Fibroblast of pulmonary artery (primary cell): ENCODE measurements at regions not wholly inside any gene's neighbourhood (a gene's known extent, or its start where the extent isn't known, plus 50 kb on each side); places are given as distances from the start of the nearest gene placed in this dataset.
"Not testable (repeated sequence)": the region's sequence is repeated elsewhere in the genome, so short reads cannot be mapped to it uniquely, and the experiment has no call there.

ENCODE experiments used
- DNase-seq: peaks from one replicate; pipeline ENCODE4 v3.0.0-alpha.2; 2010; ENCODE audit warnings: low read depth
- H3K4me3 ChIP-seq: replicated peaks from 2 replicates; pipeline ENCODE4 v1.5.1; 2011; ENCODE audit warnings: low read depth, mild to moderate bottlenecking, control low read depth, low read length, moderate library complexity
- CTCF ChIP-seq: IDR thresholded peaks from 2 replicates; pipeline ENCODE4 v1.5.1; 2011; ENCODE audit warnings: mild to moderate bottlenecking, control low read depth, low read length, inconsistent platforms; ENCODE audit errors: missing control alignments

GRCh38 chr2:175355246-175355645 lies 173.7 kb upstream of the ATP5MC3 start:
- no peak for DNase-seq
- TF ChIP-seq CTCF, result no peak
- no peak overlapping the region for H3K4me3 ChIP-seq

GRCh38 chr2:175353275-175353674 lies 171.8 kb upstream of the ATP5MC3 start:
- TF ChIP-seq CTCF, result no peak
- no peak overlapping the region for H3K4me3 ChIP-seq
- no peak for DNase-seq

GRCh38 chr2:175351512-175351911 lies 170.0 kb upstream of the ATP5MC3 start:
- no peak overlapping the region for H3K4me3 ChIP-seq
- no peak for DNase-seq
- no peak for TF ChIP-seq CTCF

GRCh38 chr2:175350105-175350504 lies 168.6 kb upstream of the ATP5MC3 start:
- no peak overlapping the region for H3K4me3 ChIP-seq
- DNase-seq, result no peak
- no peak for TF ChIP-seq CTCF

GRCh38 chr2:175342085-175342484 lies 160.6 kb upstream of the ATP5MC3 start:
- no peak for DNase-seq
- TF ChIP-seq CTCF, result no peak
- H3K4me3 ChIP-seq, result no peak overlapping the region

- no peak overlapping the region for H3K4me3 ChIP-seq
- DNase-seq, result no peak
- TF ChIP-seq CTCF, result no peak
Observed at GRCh38 chr2:175330195-175330594, 148.7 kb upstream of the ATP5MC3 start.

- H3K4me3 ChIP-seq, result no peak overlapping the region
- no peak for DNase-seq
- no peak for TF ChIP-seq CTCF
Observed at GRCh38 chr2:175326801-175327200, 145.3 kb upstream of the ATP5MC3 start.

GRCh38 chr2:175326164-175326563 lies 144.7 kb upstream of the ATP5MC3 start:
- H3K4me3 ChIP-seq, DNase-seq: not testable (repeated sequence)
